Liver (tissue), 8 donors: ENCODE measurements at regions not wholly inside any gene's neighbourhood (a gene's known extent, or its start where the extent isn't known, plus 50 kb on each side); places are given as distances from the start of the nearest gene placed in this dataset.

ENCODE experiments used
- DNase-seq: peaks from one replicate; pipeline ENCODE4 v3.0.0-alpha.2; 2017; ENCODE audit warnings: low spot score
- H3K27ac ChIP-seq, 2 donors: one replicate each; pipeline ENCODE4 v1.7.0; 2013; ENCODE audit warnings: inconsistent platforms in 2 of 2, low read length in 2 of 2, control low read depth in 1 of 2, low read depth in 1 of 2, mild to moderate bottlenecking in 1 of 2
- H3K27me3 ChIP-seq, 4 donors: one replicate each; pipeline versions ENCODE4 v1.6.1 to v1.7.0; 2013; ENCODE audit warnings: low read length in 3 of 4, inconsistent platforms in 1 of 4, mild to moderate bottlenecking in 1 of 4, moderate library complexity in 1 of 4; ENCODE audit not compliant: control insufficient read depth in 4 of 4, insufficient read depth in 4 of 4
- H3K36me3 ChIP-seq, 4 donors: one replicate each; pipeline versions ENCODE4 v1.6.1 to v1.7.0; 2013; ENCODE audit warnings: low read length in 3 of 4, mild to moderate bottlenecking in 3 of 4, low read depth in 1 of 4, moderate library complexity in 1 of 4; ENCODE audit not compliant: control insufficient read depth in 4 of 4, insufficient read depth in 3 of 4
- H3K4me1 ChIP-seq, 4 donors: one replicate each; pipeline versions ENCODE4 v1.6.1 to v1.7.0; 2013; ENCODE audit warnings: low read length in 3 of 4, mild to moderate bottlenecking in 3 of 4, moderate library complexity in 1 of 4; ENCODE audit not compliant: control insufficient read depth in 4 of 4, insufficient read depth in 4 of 4
- H3K4me3 ChIP-seq, 3 donors: one replicate each; pipeline versions ENCODE4 v1.6.1 to v1.7.0; 2013; ENCODE audit warnings: low read length in 3 of 3, control low read depth in 1 of 3, low read depth in 1 of 3, mild to moderate bottlenecking in 1 of 3
- H3K9ac ChIP-seq, 2 donors: one replicate each; pipeline ENCODE4 v1.7.0; 2013; ENCODE audit warnings: low read length in 2 of 2, mild to moderate bottlenecking in 2 of 2, moderate library complexity in 2 of 2, control low read depth in 1 of 2, low read depth in 1 of 2
- H3K9me3 ChIP-seq, 4 donors: one replicate each; pipeline versions ENCODE4 v1.6.1 to v1.7.0; 2013; ENCODE audit warnings: low read length in 3 of 4; ENCODE audit not compliant: control insufficient read depth in 4 of 4
- CTCF ChIP-seq: fragments of 150-350 bp; IDR thresholded peaks from 2 replicates; pipeline ENCODE4 v1.5.1; 2017; ENCODE audit warnings: improper control_type of control experiment, low read depth, low read length; ENCODE audit not compliant: missing input control
- EGR1 ChIP-seq, 2 donors: IDR thresholded peaks; 2 replicates each; pipeline ENCODE4 v1.6.1; 2016 to 2018; ENCODE audit warnings: antibody characterized with exemption in 2 of 2, low read depth in 2 of 2
- FOXA2 ChIP-seq: IDR thresholded peaks from 2 replicates; pipeline ENCODE4 v1.6.1; 2016; ENCODE audit warnings: antibody characterized with exemption
- GABPA ChIP-seq, 2 donors: IDR thresholded peaks in 1 of 2; conservative IDR thresholded peaks in 1 of 2; 2 replicates each; pipeline ENCODE4 v1.6.1; 2016; ENCODE audit warnings: antibody characterized with exemption in 2 of 2, mild to moderate bottlenecking in 1 of 2, moderate library complexity in 1 of 2
- HNF4A ChIP-seq, 2 donors: conservative IDR thresholded peaks; 2 replicates each; pipeline ENCODE4 v1.6.1; 2016; ENCODE audit warnings: antibody characterized with exemption in 2 of 2, mild to moderate bottlenecking in 2 of 2
- HNF4G ChIP-seq: IDR thresholded peaks from 2 replicates; pipeline ENCODE4 v1.6.1; 2016; ENCODE audit warnings: antibody characterized with exemption
- JUND ChIP-seq, 2 donors: IDR thresholded peaks; 2 replicates each; pipeline ENCODE4 v1.6.1; 2016; ENCODE audit warnings: antibody characterized with exemption in 2 of 2
- NR2F2 ChIP-seq: IDR thresholded peaks from 2 replicates; pipeline ENCODE4 v1.6.1; 2016; ENCODE audit warnings: antibody characterized with exemption
- RAD21 ChIP-seq, 2 donors: IDR thresholded peaks; 2 replicates each; pipeline ENCODE4 v1.6.1; 2016; ENCODE audit warnings: antibody characterized with exemption in 2 of 2, mild to moderate bottlenecking in 2 of 2
- RXRA ChIP-seq, 2 donors: IDR thresholded peaks; 2 replicates each; pipeline ENCODE4 v1.6.1; 2017 to 2018; ENCODE audit warnings: antibody characterized with exemption in 2 of 2, mild to moderate bottlenecking in 1 of 2
- SP1 ChIP-seq: IDR thresholded peaks from 2 replicates; pipeline ENCODE4 v1.6.1; 2018; ENCODE audit warnings: antibody characterized with exemption, mild to moderate bottlenecking
- TAF1 ChIP-seq: conservative IDR thresholded peaks from 2 replicates; pipeline ENCODE4 v1.6.1; 2016; ENCODE audit warnings: antibody characterized with exemption, mild to moderate bottlenecking
- YY1 ChIP-seq: IDR thresholded peaks from 2 replicates; pipeline ENCODE4 v1.6.1; 2016; ENCODE audit warnings: antibody characterized with exemption, mild to moderate bottlenecking
- WGBS: extraction: QIAGEN DNeasy Blood & Tissue Kit; methylation state at CpG from one replicate; pipeline ENCODE4 v1.1.7; 2013; 5-methylcytosine and 5-hydroxymethylcytosine counted together
- TF ChIP-seq, protein P1 (sequence below): IDR thresholded peaks from 2 replicates; pipeline ENCODE4 v1.6.1; 2016; ENCODE audit warnings: antibody characterized with exemption
- TF ChIP-seq, protein P2 (sequence below): IDR thresholded peaks from 2 replicates; pipeline ENCODE4 v1.6.1; 2016; ENCODE audit warnings: antibody characterized with exemption, mild to moderate bottlenecking
- TF ChIP-seq, protein P3 (sequence below): IDR thresholded peaks from 2 replicates; pipeline ENCODE4 v1.6.1; 2016; ENCODE audit warnings: antibody characterized with exemption
- TF ChIP-seq, protein P4 (sequence below): IDR thresholded peaks from 2 replicates; pipeline ENCODE4 v1.6.1; 2016; ENCODE audit warnings: antibody characterized with exemption
- donor health status: healthy.
- donor health status: healthy.
- donor health status: healthy.
- donor health status: healthy.
- donor health status: healthy.

DNA sequence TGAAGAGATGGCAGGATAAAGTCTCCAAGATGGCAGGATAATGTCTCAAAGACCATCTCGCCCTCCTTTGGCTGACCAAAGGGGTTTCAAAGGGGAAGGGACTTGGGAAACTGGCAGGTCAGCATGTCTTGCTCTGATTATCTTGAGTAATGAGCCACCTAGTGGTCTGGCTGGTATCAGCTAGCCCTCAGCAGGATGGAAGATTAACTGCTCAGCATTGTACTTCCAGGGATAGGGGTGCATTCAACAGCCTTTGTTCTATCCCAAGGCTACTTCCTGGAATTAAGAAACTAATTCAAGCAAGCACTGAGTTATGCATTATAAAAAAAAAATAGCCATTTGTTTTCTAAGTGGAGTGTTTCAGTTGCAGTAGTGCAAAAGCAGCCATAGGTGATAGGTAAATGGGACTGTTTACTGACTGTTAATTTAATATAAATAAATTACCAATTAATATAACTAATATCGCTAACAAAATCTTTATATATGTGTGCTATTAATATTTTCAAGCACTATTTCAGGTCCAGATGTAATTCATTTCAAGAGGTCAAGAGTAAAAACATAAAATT, 555.5 kb downstream of the CDH9 start:
- peak overlapping the region; percentile 69 to 78 for H3K27ac ChIP-seq
- no peaks in the 10 kb centered on the region for H3K4me1 ChIP-seq
- peak overlapping the region; percentile 87 to 92 for H3K9ac ChIP-seq
- TF ChIP-seq RAD21 (IDR thresholded peaks at IDR 0.05) = peak; percentile 79 to 82
- TF ChIP-seq CTCF = peak; percentile 58
- TF ChIP-seq, protein P1, sequence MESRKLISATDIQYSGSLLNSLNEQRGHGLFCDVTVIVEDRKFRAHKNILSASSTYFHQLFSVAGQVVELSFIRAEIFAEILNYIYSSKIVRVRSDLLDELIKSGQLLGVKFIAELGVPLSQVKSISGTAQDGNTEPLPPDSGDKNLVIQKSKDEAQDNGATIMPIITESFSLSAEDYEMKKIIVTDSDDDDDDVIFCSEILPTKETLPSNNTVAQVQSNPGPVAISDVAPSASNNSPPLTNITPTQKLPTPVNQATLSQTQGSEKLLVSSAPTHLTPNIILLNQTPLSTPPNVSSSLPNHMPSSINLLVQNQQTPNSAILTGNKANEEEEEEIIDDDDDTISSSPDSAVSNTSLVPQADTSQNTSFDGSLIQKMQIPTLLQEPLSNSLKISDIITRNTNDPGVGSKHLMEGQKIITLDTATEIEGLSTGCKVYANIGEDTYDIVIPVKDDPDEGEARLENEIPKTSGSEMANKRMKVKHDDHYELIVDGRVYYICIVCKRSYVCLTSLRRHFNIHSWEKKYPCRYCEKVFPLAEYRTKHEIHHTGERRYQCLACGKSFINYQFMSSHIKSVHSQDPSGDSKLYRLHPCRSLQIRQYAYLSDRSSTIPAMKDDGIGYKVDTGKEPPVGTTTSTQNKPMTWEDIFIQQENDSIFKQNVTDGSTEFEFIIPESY = no peak
- WGBS = 29% methylated on average over 2 of the region's 2 CpGs
- H3K9me3 ChIP-seq = no peaks in the 10 kb centered on the region
- no peaks in the 10 kb centered on the region for H3K27me3 ChIP-seq
- peak overlapping the region; percentile 51 to 72 (median 60) for H3K4me3 ChIP-seq
- DNase-seq = no peak
- no peaks in the 10 kb centered on the region for H3K36me3 ChIP-seq

DNA sequence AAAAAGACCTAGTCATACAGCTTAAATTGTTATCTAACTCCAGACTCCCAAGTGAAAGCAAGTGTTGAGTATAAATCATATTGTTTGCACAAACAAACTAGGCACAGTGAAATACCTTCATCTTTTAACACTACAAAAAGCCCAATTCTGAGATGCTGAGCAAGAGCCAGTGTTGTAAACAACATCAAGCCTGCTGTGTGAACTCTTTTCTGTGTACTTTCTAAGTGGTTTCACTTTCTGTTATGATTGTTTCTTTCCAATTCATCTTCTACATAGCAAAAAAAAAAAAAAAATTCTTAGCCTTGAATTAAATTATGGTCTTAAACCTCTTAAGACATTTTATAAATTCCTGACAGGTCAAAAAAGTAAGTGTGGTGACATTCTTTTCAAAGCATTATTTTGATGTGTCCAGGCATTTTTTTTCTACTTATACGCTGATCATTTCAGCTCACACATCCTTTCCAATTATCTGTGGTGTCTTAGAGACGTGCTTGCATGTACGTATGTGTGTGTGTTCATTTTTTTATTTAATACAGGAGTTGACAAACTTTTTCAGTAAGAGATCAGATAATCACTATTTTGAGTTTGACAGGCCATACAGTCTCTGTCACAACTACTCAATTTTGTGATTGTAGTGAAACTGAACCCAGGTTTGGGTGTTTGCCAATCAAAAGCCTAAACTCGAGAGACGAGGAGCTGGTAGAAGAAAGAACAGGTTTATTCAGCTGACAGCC, 556.1 kb downstream of the CDH9 start:
- Histone ChIP-seq H3K27ac (peak overlapping the region; percentile 69 to 78), H3K36me3 (no peaks in the 10 kb centered on the region), H3K9ac (peak overlapping the region; percentile 87 to 92), H3K27me3 (no peaks in the 10 kb centered on the region), H3K4me3 (peak overlapping the region; percentile 51 to 72 (median 60)), H3K4me1 (no peaks in the 10 kb centered on the region), H3K9me3 (no peaks in the 10 kb centered on the region)
- WGBS = 42% methylated on average over 5 of the region's 5 CpGs
- DNase-seq = no peak
- TF ChIP-seq, protein P1 = no peak
- no peak for TF ChIP-seq JUND (IDR thresholded peaks at IDR 0.05)
- no peak for TF ChIP-seq SP1
- no peak for TF ChIP-seq HNF4A (conservative IDR thresholded peaks at IDR 0.05)
- TF ChIP-seq NR2F2 = no peak
- no peak for TF ChIP-seq TAF1
- TF ChIP-seq, protein P2, sequence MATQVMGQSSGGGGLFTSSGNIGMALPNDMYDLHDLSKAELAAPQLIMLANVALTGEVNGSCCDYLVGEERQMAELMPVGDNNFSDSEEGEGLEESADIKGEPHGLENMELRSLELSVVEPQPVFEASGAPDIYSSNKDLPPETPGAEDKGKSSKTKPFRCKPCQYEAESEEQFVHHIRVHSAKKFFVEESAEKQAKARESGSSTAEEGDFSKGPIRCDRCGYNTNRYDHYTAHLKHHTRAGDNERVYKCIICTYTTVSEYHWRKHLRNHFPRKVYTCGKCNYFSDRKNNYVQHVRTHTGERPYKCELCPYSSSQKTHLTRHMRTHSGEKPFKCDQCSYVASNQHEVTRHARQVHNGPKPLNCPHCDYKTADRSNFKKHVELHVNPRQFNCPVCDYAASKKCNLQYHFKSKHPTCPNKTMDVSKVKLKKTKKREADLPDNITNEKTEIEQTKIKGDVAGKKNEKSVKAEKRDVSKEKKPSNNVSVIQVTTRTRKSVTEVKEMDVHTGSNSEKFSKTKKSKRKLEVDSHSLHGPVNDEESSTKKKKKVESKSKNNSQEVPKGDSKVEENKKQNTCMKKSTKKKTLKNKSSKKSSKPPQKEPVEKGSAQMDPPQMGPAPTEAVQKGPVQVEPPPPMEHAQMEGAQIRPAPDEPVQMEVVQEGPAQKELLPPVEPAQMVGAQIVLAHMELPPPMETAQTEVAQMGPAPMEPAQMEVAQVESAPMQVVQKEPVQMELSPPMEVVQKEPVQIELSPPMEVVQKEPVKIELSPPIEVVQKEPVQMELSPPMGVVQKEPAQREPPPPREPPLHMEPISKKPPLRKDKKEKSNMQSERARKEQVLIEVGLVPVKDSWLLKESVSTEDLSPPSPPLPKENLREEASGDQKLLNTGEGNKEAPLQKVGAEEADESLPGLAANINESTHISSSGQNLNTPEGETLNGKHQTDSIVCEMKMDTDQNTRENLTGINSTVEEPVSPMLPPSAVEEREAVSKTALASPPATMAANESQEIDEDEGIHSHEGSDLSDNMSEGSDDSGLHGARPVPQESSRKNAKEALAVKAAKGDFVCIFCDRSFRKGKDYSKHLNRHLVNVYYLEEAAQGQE = no peak
- TF ChIP-seq EGR1 (IDR thresholded peaks at IDR 0.05; ENCODE audit: low read depth in 2 of 2) = no peak
- no peak for TF ChIP-seq YY1
- TF ChIP-seq RXRA (IDR thresholded peaks at IDR 0.05) = no peak
- no peak for TF ChIP-seq CTCF
- TF ChIP-seq, protein P3, sequence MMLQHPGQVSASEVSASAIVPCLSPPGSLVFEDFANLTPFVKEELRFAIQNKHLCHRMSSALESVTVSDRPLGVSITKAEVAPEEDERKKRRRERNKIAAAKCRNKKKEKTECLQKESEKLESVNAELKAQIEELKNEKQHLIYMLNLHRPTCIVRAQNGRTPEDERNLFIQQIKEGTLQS = no peak
- no peak for TF ChIP-seq GABPA (IDR thresholded peaks at IDR 0.05 in 1 of 2, conservative IDR thresholded peaks at IDR 0.05 in 1 of 2)
- TF ChIP-seq HNF4G = no peak
- TF ChIP-seq, protein P4, sequence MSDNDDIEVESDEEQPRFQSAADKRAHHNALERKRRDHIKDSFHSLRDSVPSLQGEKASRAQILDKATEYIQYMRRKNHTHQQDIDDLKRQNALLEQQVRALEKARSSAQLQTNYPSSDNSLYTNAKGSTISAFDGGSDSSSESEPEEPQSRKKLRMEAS = no peak
- TF ChIP-seq RAD21 (IDR thresholded peaks at IDR 0.05) = no peak
- TF ChIP-seq FOXA2 = no peak
